B cell (primary cell): ENCODE measurements at regions not wholly inside any gene's neighbourhood (a gene's known extent, or its start where the extent isn't known, plus 50 kb on each side); places are given as distances from the start of the nearest gene placed in this dataset.

ENCODE experiments used
- ATAC-seq: fragments of 200-7000 bp; cut with Tn5 transposase; one replicate; pipeline ENCODE4 v1.10.0; 2021; ENCODE audit warnings: low read depth, mild to moderate bottlenecking, moderate number of reproducible peaks, moderate library complexity
- CTCF ChIA-PET: fragments of 350-600 bp; sonication (Branson Sonifier 250); formaldehyde crosslinking; loops from one replicate; lab custom pipeline; 2021; ENCODE audit warnings: antibody characterized with exemption, inconsistent platforms; lab: Charles Lee
- POLR2A ChIA-PET: fragments of 350-600 bp; sonication (Branson Sonifier 250); formaldehyde crosslinking; loops from one replicate; lab custom pipeline; 2021; ENCODE audit warnings: antibody characterized with exemption; lab: Charles Lee
- DNase-seq: peaks from one replicate; pipeline ENCODE4 v3.0.0; 2013
- H2AFZ ChIP-seq: 2 replicates; pipeline ENCODE4 v1.6.1; 2012; ENCODE audit warnings: mild to moderate bottlenecking, low read depth, low read length; ENCODE audit not compliant: insufficient read depth, poor library complexity, severe bottlenecking
- H3K27ac ChIP-seq, 2 donors: 1 replicate in 1 of 2; 2 replicates in 1 of 2; pipeline ENCODE4 v1.5.1; 2012 to 2013; ENCODE audit warnings: low read length in 2 of 2, mild to moderate bottlenecking in 2 of 2, moderate library complexity in 1 of 2
- H3K27me3 ChIP-seq, 4 experiments: fragments of 200-600 bp in 1 of 4; sonication (generic) in 1 of 4; replicated peaks in 1 of 4; 1 replicate in 2 of 4; 2 replicates in 2 of 4; pipeline versions ENCODE4 v1.6.1 to v1.7.0; 2013 to 2016; ENCODE audit warnings: low read length in 3 of 4, mild to moderate bottlenecking in 2 of 4, mixed read lengths in 1 of 4, moderate library complexity in 1 of 4; ENCODE audit not compliant: insufficient read depth in 4 of 4, control insufficient read depth in 3 of 4; ENCODE audit errors: control extremely low read depth in 1 of 4
- H3K36me3 ChIP-seq, 2 experiments: replicated peaks in 1 of 2; 1 replicate in 1 of 2; 2 replicates in 1 of 2; pipeline versions ENCODE4 v1.6.1 to v1.7.1; 2013; ENCODE audit warnings: low read length in 1 of 2; ENCODE audit not compliant: insufficient read depth in 2 of 2, control insufficient read depth in 1 of 2; ENCODE audit errors: control extremely low read depth in 1 of 2, extremely low read depth in 1 of 2
- H3K4me1 ChIP-seq, 2 donors: fragments of 200-600 bp in 1 of 2; sonication (generic) in 1 of 2; 1 replicate in 1 of 2; 2 replicates in 1 of 2; pipeline versions ENCODE4 v1.5.1 to v1.6.1; 2013 to 2017; ENCODE audit warnings: low read length in 2 of 2; ENCODE audit not compliant: control insufficient read depth in 2 of 2, insufficient read depth in 2 of 2
- H3K4me2 ChIP-seq: replicated peaks from 2 replicates; pipeline ENCODE3; 2012; ENCODE audit warnings: mild to moderate bottlenecking, low read depth, low read length; ENCODE audit not compliant: poor library complexity, severe bottlenecking
- H3K4me3 ChIP-seq, 5 experiments: fragments of 200-600 bp in 1 of 5; sonication (generic) in 1 of 5; 1 replicate in 3 of 5; 2 replicates in 2 of 5; pipeline versions ENCODE4 v1.5.1 to v1.7.0; 2011 to 2016; ENCODE audit warnings: low read length in 4 of 5, mild to moderate bottlenecking in 4 of 5, low read depth in 2 of 5, control low read depth in 1 of 5, moderate library complexity in 1 of 5; ENCODE audit not compliant: insufficient read depth in 1 of 5; ENCODE audit errors: control extremely low read depth in 1 of 5, extremely low read depth in 1 of 5
- H3K79me2 ChIP-seq: fragments of 200-600 bp; sonication (generic); one replicate; pipeline ENCODE4 v1.6.0; 2016; ENCODE audit warnings: low read length; ENCODE audit not compliant: control insufficient read depth, insufficient read depth
- H3K9ac ChIP-seq: fragments of 200-600 bp; sonication (generic); 2 replicates; pipeline ENCODE4 v1.6.1; 2017; ENCODE audit warnings: mild to moderate bottlenecking, low read length, moderate library complexity
- H3K9me3 ChIP-seq, 3 donors: one replicate each; pipeline versions ENCODE4 v1.6.1 to v1.7.1; 2013; ENCODE audit warnings: low read length in 2 of 3; ENCODE audit not compliant: control insufficient read depth in 2 of 3, insufficient read depth in 1 of 3; ENCODE audit errors: control extremely low read depth in 1 of 3
- H4K20me1 ChIP-seq: 2 replicates; pipeline ENCODE4 v1.6.0; 2012; ENCODE audit warnings: mild to moderate bottlenecking, low read length; ENCODE audit not compliant: insufficient read depth, control insufficient read depth, poor library complexity, severe bottlenecking
- H3K27ac Mint-ChIP-seq: one replicate; pipeline ENCODE4 v1.8.0; 2021; ENCODE audit warnings: mixed read lengths
- H3K27me3 Mint-ChIP-seq: one replicate; pipeline ENCODE4 v1.8.0; 2021; ENCODE audit warnings: mixed read lengths
- H3K4me1 Mint-ChIP-seq: one replicate; pipeline ENCODE4 v1.8.0; 2021; ENCODE audit warnings: mixed read lengths
- H3K4me3 Mint-ChIP-seq: one replicate; pipeline ENCODE4 v1.8.0; 2021; ENCODE audit warnings: mixed read lengths
- H3K9me3 Mint-ChIP-seq: one replicate; pipeline ENCODE4 v1.8.0; 2022; ENCODE audit warnings: mixed read lengths; ENCODE audit not compliant: insufficient read depth
- CTCF ChIP-seq: fragments of 200-600 bp; IDR thresholded peaks from one replicate; pipeline ENCODE4 v1.8.0; 2022; ENCODE audit warnings: antibody characterized with exemption, mild to moderate bottlenecking
- EZH2 ChIP-seq: IDR thresholded peaks from 2 replicates; pipeline ENCODE4 v1.6.1; 2012; ENCODE audit warnings: borderline replicate concordance, low read depth, mild to moderate bottlenecking, moderate library complexity, low read length; ENCODE audit not compliant: insufficient read depth, poor library complexity, severe bottlenecking
- WGBS: methylation state at CpG from one replicate; pipeline ENCODE4 v1.1.5; 2013; ENCODE audit warnings: missing lambda C conversion rate; ENCODE audit not compliant: insufficient coverage; 5-methylcytosine and 5-hydroxymethylcytosine counted together
- intact Hi-C: fragments of 100-400 bp; cut with micrococcal nuclease; formaldehyde crosslinking; loops from one replicate; pipeline ENCODE4 v1.10.0; 2022

- Histone ChIP-seq H3K9me3 (no peaks in the 10 kb centered on the region), H3K4me3 (no peak overlapping the region), H2AFZ (no peak overlapping the region), H3K36me3 (no peaks in the 10 kb centered on the region), H3K4me2 (no peak overlapping the region), H3K9ac (no peak overlapping the region), H4K20me1 (no peaks in the 10 kb centered on the region), H3K79me2 (no peaks in the 10 kb centered on the region), H3K4me1 (no peaks in the 10 kb centered on the region), H3K27me3 (no peaks in the 10 kb centered on the region), H3K27ac (no peak overlapping the region)
- intact Hi-C loops = no loop called here
- no CpG with 5 or more reads among the region's 1 CpG for WGBS
- ATAC-seq (no peak), DNase-seq (no peak)
- ChIA-PET POLR2A (no interaction called here), CTCF (no interaction called here)
- TF ChIP-seq EZH2 = no peak
- TF ChIP-seq CTCF = no peak
- Mint-ChIP-seq H3K27me3 (peaks cover 16% of the 10 kb centered on the region), H3K9me3 (no peaks in the 10 kb centered on the region), H3K4me1 (no peaks in the 10 kb centered on the region), H3K27ac (no peak overlapping the region), H3K4me3 (no peak overlapping the region)
Measured at GRCh38 chr18:77472509-77472908, 222.9 kb downstream of the GALR1 start.

GRCh38 chr18:77478646-77479442 lies 229.2 kb downstream of the GALR1 start:
- no peak overlapping the region for H3K9ac ChIP-seq
- CTCF ChIA-PET = no interaction called here
- H3K4me3 ChIP-seq = no peak overlapping the region
- no peaks in the 10 kb centered on the region for H4K20me1 ChIP-seq
- no peak overlapping the region for H3K27ac ChIP-seq
- H3K4me2 ChIP-seq = no peak overlapping the region
- DNase-seq (no peak), ATAC-seq (no peak)
- no peak overlapping the region for H2AFZ ChIP-seq
- no peaks in the 10 kb centered on the region for H3K9me3 ChIP-seq
- WGBS = no CpG with 5 or more reads among the region's 9 CpGs
- Mint-ChIP-seq H3K27ac (no peak overlapping the region), H3K27me3 (peaks cover 9% of the 10 kb centered on the region), H3K4me3 (no peak overlapping the region), H3K4me1 (no peaks in the 10 kb centered on the region), H3K9me3 (no peaks in the 10 kb centered on the region)
- TF ChIP-seq EZH2 = no peak
- TF ChIP-seq CTCF = no peak
- H3K36me3 ChIP-seq = no peaks in the 10 kb centered on the region
- intact Hi-C loops = no loop called here
- POLR2A ChIA-PET = no interaction called here
- H3K27me3 ChIP-seq = peaks cover 0 to under 1% (median 0%) of the 10 kb centered on the region in 4 experiments
- H3K4me1 ChIP-seq = no peaks in the 10 kb centered on the region
- no peaks in the 10 kb centered on the region for H3K79me2 ChIP-seq
